Coronary artery (tissue), 2 donors: ENCODE measurements at regions not wholly inside any gene's neighbourhood (a gene's known extent, or its start where the extent isn't known, plus 50 kb on each side); places are given as distances from the start of the nearest gene placed in this dataset.
"Not testable (repeated sequence)": the region's sequence is repeated elsewhere in the genome, so short reads cannot be mapped to it uniquely, and the experiment has no call there.

Experiments
- DNase-seq: peaks from one replicate; pipeline ENCODE4 v3.0.0-alpha.2; 2017; ENCODE audit warnings: low spot score
- H3K27ac ChIP-seq, 2 donors: fragments of 200-600 bp; sonication (generic); one replicate each; pipeline ENCODE4 v1.5.1; 2016 to 2019
- H3K4me3 ChIP-seq: fragments of 200-600 bp; sonication (generic); 2 replicates; pipeline ENCODE4 v1.5.1; 2016; ENCODE audit warnings: mild to moderate bottlenecking, moderate library complexity
- CTCF ChIP-seq: fragments of 200-600 bp; sonication (generic); IDR thresholded peaks from one replicate; pipeline ENCODE4 v1.5.1; 2019; ENCODE audit warnings: antibody characterized with exemption

- no peak for TF ChIP-seq CTCF
- H3K27ac ChIP-seq, result no peak overlapping the region
- DNase-seq, result no peak
- no peak overlapping the region for H3K4me3 ChIP-seq
These were observed 64.2 kb upstream of the SVIL start for GRCh38 chr10:29698773-29699490.

DNA sequence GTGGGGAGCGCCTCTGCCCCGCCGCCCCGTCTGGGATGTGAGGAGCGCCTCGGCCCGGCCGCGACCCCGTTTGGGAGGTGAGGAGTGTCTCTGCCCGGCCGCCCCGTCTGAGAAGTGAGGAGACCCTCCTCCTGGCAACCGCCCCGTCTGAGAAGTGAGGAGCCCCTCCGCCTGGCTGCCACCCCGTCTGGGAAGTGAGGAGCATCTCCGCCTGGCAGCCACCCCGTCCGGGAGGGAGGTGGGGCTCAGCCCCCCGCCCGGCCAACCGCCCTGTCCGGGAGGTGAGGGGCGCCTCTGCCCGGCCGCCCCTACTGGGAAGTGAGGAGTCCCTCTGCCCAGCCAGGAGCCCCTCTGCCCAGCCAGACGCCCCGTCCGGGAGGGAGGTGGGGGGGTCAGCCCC, 61.8 kb upstream of the SVIL start:
- not testable (repeated sequence) for H3K27ac ChIP-seq, DNase-seq, H3K4me3 ChIP-seq

- no peak for DNase-seq
- Histone ChIP-seq H3K27ac (no peak overlapping the region), H3K4me3 (no peak overlapping the region)
- no peak for TF ChIP-seq CTCF
These were observed 59.4 kb upstream of the SVIL start for GRCh38 chr10:29694121-29694520.

DNA sequence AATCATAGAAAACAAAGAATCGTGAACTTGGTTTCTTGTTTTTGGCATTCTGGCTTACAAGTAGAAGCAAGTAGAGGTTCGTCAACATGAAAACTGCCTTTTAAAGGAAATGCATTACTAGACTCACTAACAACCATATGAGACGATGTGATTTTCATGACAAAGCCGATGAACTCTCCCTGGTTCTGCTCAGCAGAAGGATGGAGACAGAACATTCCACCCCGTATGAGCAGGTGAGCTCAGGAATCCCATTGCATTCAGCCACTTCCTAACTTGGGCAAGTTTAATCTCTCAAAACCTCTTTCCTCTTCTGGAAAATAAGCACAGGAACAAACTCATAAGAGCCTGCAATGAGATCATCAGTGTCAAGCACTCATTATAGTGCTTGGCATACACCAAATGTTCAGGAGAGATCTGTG, 57.4 kb upstream of the SVIL start:
- no peak for TF ChIP-seq CTCF
- DNase-seq, result no peak
- Histone ChIP-seq H3K27ac (peak overlapping the region; percentile 55 to 72), H3K4me3 (peak overlapping the region; percentile 28)

GRCh38 chr10:29691564-29692072, 56.8 kb upstream of the SVIL start:
- H3K4me3 ChIP-seq, result peak overlapping the region; percentile 28
- no peak for DNase-seq
- peak overlapping the region; percentile 55 to 72 for H3K27ac ChIP-seq
- no peak for TF ChIP-seq CTCF

DNA sequence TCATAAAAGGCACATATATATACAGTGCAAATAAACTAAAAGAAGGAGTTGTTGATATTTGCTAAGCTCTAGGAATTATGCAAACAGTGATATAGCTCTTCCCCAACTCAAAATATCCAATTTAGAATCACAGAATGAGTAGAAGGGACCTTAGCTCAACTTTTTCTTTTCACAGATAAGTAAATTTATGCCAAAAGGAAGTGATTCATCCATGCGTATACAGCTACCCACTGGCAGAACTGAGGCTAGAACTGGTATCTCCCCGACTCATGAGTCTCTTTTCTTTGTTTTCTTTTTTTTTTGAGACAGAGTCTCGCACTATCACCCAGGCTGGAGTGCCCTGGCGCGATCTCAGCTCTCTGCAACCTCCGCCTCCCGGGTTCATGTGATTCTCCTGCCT, 54.2 kb upstream of the SVIL start:
- TF ChIP-seq CTCF, result no peak
- no peak for DNase-seq
- H3K27ac ChIP-seq, result peak overlapping the region in 1 of 2 donors; percentile 33
- H3K4me3 ChIP-seq, result no peak overlapping the region

- no peak for TF ChIP-seq CTCF
- peak overlapping the region in 1 of 2 donors; percentile 39 for H3K27ac ChIP-seq
- DNase-seq, result no peak
- no peak overlapping the region for H3K4me3 ChIP-seq
These were observed 53.5 kb upstream of the SVIL start for GRCh38 chr10:29688230-29688661.
